HFF-Myc (cell line): ENCODE measurements at regions not wholly inside any gene's neighbourhood (a gene's known extent, or its start where the extent isn't known, plus 50 kb on each side); places are given as distances from the start of the nearest gene placed in this dataset.

Experiments
- DNase-seq: peaks from one replicate; pipeline ENCODE4 v3.0.0-alpha.2; 2011; ENCODE audit warnings: low read depth; ENCODE audit errors: extremely low read depth
- H3K4me3 ChIP-seq: replicated peaks from 2 replicates; pipeline ENCODE4 v1.5.1; 2011; ENCODE audit warnings: low read depth, mild to moderate bottlenecking, control low read depth, low read length
- TF ChIP-seq, protein P1 (sequence below): IDR thresholded peaks from 2 replicates; pipeline ENCODE4 v1.5.1; 2012; ENCODE audit warnings: mild to moderate bottlenecking, low read depth, low read length, control low read depth; ENCODE audit errors: missing control alignments

DNA sequence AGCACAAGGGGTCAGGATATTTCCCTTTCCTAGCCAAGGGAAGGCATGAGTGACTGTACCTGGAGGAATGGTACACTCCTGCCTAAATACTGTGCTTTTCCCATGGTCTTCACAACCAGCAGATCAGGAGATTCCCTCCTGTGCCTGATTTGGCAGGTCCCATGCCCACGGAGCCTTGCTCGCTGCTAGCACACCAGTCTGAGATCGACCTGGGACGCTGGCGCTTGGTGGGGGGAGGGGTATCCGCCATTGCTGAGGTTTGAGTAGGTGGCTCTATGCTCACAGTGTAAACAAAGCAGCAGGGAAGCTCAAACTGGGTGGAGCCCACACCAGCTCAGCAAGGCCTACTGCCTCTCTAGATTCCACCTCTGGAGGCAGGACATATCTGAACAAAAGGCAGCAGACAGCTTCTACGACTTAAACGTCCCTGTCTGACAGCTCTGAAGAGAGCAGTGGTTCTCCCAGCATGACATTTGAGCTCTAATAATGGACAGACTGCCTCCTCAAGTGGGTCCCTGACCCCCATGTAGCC is 486.0 kb upstream of the CHRM3 start:
- no peak for DNase-seq
- TF ChIP-seq, protein P1, sequence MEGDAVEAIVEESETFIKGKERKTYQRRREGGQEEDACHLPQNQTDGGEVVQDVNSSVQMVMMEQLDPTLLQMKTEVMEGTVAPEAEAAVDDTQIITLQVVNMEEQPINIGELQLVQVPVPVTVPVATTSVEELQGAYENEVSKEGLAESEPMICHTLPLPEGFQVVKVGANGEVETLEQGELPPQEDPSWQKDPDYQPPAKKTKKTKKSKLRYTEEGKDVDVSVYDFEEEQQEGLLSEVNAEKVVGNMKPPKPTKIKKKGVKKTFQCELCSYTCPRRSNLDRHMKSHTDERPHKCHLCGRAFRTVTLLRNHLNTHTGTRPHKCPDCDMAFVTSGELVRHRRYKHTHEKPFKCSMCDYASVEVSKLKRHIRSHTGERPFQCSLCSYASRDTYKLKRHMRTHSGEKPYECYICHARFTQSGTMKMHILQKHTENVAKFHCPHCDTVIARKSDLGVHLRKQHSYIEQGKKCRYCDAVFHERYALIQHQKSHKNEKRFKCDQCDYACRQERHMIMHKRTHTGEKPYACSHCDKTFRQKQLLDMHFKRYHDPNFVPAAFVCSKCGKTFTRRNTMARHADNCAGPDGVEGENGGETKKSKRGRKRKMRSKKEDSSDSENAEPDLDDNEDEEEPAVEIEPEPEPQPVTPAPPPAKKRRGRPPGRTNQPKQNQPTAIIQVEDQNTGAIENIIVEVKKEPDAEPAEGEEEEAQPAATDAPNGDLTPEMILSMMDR: no peak
- no peak overlapping the region for H3K4me3 ChIP-seq

DNA sequence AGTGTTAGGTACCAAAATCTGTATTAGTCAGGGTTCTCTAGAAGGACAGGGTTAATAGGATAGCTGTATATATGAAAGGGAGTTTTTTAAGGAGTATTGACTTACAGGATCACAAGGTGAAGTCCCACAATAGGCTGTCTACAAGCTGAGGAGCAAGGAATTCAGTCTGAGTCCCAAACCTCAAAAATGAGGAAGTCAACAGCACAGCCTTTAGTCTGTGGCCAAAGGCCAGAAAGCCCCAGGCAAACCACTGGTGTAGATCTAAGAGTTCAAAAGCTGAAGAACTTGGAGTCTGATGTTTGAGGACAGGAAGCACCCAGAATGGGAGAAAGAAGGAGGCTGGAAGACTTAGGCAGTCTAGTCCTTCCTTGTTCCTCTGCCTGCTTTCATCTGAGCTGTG is 487.5 kb upstream of the CHRM3 start:
- no peak for DNase-seq
- TF ChIP-seq, protein P1: no peak
- H3K4me3 ChIP-seq: no peak overlapping the region

DNA sequence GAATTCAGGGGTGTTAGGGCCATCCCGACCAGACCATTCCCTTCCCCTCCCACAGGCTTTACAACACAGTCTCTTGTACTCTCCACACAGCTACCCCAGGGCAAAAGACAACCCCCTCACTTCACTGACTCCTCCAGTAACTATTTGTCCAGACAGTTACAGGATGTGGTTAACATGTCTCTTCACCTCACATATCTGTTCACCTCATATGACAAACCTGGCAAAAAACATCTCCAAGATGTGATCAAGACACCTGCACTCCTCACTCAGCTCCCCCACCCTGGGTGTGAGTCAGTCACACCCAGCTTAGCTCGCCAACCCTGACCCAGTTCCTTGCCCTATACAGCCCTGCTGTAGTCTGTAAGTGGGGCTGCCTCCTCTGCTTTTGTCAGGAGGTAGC is 490.5 kb upstream of the CHRM3 start:
- TF ChIP-seq, protein P1: no peak

DNA sequence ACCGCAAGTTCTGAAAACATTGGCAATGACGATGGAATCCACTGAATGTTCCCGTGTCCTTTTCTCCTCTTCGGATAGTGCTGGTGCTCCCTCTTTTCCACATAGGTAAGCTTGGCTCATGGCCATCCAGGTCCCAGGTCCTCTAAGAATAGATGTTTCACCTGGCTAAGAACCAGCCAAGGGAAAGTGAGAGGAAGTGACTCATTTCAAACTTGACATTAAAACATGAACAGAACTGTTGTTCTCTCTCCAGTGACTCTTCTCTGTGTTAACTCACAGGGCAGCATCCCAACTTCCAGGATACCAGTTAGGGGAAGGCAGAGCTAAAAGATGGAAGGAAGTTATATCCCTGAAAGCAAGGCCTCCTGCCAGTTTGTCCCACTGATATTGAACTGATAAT is 493.8 kb upstream of the CHRM3 start:
- TF ChIP-seq, protein P1: no peak
- DNase-seq: no peak
- no peak overlapping the region for H3K4me3 ChIP-seq

More for the DNA sequence above, 490.5 kb upstream of the CHRM3 start:
- no peak for DNase-seq
- H3K4me3 ChIP-seq: no peak overlapping the region

DNA sequence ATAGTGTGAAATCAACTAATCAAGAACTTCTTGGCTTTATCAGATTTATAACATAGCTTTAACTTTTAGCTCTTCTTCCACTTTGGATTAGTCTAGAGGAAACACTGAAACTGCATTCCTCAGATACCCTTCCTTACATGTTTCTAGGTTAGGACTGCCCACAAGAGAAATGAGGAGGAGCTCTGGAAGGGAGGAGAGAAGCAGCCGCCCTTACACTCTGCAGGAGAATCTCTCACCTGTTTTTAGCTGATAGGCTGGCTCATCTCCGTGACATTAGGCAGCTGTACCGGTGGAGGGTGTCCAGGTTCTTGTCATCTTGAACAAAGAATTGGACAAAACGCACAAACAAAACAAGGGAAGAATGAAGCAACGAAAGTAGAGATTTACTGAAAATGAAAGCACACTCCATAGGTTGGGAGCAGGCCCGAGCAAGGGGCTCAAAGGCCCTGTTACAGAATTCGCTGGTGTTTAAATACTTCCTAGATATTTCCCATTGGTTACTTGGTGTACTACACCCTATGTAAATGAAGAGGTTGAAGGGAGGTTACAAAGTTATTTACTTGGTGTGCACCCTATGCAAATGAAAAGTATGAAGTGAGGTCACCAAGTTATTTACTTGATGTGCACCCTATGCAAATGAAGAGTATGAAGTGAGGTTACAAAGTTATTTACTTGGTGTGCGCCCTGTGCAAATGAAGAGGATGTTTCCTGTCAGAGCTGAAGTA is 524.9 kb upstream of the CHRM3 start:
- no peak for DNase-seq
- TF ChIP-seq, protein P1: no peak
- no peak overlapping the region for H3K4me3 ChIP-seq

DNA sequence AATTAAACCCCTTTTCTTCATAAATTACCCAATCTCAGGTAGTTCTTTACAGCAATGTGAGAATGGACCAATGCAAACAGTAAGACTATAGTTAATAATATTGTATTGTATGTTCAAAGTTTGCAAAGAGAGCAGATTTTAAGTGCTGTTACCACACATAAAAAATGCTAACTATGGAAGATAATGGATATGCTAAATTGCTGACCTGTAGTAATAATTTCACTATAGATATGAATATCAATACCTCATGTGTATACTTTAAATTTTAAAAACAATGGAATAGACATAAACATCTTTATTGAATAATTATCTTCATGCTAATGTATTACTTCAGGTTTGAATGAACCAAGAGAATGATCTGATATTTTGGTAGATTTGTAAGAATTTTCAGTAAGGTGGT is 552.4 kb upstream of the CHRM3 start:
- DNase-seq: no peak
- no peak overlapping the region for H3K4me3 ChIP-seq
- TF ChIP-seq, protein P1: no peak

DNA sequence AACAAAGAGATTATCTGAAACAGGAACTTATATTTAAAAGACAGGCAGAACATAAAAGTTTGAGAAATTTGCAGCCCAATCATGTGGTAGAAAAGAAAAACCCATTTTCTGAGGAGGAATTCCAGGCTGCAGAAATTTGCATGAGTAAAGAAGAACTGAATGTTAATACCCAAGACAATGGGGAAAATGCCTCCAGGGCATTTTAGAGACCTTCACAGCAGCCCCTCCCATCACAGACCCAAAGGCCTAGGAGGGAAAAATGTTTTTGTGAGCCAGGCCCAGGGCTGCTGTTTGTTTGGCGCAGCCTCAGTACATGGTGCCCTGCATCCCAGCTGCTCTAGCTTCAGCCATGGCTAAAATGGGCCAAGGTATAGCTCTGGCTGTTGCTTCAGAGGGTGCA is 554.3 kb upstream of the CHRM3 start:
- H3K4me3 ChIP-seq: no peak overlapping the region
- DNase-seq: no peak
- TF ChIP-seq, protein P1: no peak
